ENCODE measurements at regions not wholly inside any gene's neighbourhood (a gene's known extent, or its start where the extent isn't known, plus 50 kb on each side); places are given as distances from the start of the nearest gene placed in this dataset.

DNA sequence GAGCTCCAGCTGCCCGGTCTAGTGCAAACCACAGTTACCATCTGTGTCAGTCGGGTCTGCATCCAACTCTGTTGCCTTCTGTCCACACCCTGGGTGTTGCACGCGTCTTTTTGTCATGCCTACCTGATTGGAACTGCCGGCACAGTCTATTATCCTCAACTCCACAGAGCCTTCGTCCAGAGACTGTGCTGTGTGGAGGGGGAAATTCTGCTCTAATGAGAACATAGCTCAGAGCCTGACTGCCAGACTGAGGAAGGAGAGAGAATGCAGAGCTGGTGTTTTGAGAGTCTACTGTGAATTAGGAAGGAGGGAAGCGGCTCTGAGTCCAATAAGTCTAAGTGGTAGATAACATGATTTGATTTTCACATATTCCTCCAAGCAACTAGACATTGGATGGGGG, 68.3 kb upstream of the GPR139 start:
- Histone ChIP-seq H3K36me3 (ENCODE audit: insufficient read depth, low read length) (no peaks in the 10 kb centered on the region), H4K20me1 (ENCODE audit: insufficient read depth, low read length) (no peaks in the 10 kb centered on the region), H3K79me2 (ENCODE audit: insufficient read depth, low read length) (no peaks in the 10 kb centered on the region), H3K27ac (ENCODE audit: low read length) (no peak overlapping the region), H3K27me3 (ENCODE audit: insufficient read depth, low read length, poor library complexity) (no peaks in the 10 kb centered on the region), H2AFZ (ENCODE audit: low read depth, low read length) (no peak overlapping the region), H3K4me2 (ENCODE audit: insufficient read depth, low read length) (no peak overlapping the region), H3K9me3 (ENCODE audit: insufficient read depth, low read length, severe bottlenecking) (no peaks in the 10 kb centered on the region), H3K4me1 (ENCODE audit: insufficient read depth, low read length) (no peaks in the 10 kb centered on the region), H3K9ac (ENCODE audit: low read depth, low read length) (no peak overlapping the region), H3K4me3 (ENCODE audit: low read depth in 1 of 2, low read length in 2 of 2) (no peak overlapping the region)
- ATAC-seq (ENCODE audit: insufficient read depth, low read depth) (no peak), DNase-seq (no peak)
- TF ChIP-seq, protein P1, sequence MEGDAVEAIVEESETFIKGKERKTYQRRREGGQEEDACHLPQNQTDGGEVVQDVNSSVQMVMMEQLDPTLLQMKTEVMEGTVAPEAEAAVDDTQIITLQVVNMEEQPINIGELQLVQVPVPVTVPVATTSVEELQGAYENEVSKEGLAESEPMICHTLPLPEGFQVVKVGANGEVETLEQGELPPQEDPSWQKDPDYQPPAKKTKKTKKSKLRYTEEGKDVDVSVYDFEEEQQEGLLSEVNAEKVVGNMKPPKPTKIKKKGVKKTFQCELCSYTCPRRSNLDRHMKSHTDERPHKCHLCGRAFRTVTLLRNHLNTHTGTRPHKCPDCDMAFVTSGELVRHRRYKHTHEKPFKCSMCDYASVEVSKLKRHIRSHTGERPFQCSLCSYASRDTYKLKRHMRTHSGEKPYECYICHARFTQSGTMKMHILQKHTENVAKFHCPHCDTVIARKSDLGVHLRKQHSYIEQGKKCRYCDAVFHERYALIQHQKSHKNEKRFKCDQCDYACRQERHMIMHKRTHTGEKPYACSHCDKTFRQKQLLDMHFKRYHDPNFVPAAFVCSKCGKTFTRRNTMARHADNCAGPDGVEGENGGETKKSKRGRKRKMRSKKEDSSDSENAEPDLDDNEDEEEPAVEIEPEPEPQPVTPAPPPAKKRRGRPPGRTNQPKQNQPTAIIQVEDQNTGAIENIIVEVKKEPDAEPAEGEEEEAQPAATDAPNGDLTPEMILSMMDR (IDR thresholded peaks at IDR 0.05; ENCODE audit: borderline replicate concordance, extremely low read depth, low read length, poor library complexity, severe bottlenecking): no peak
- no peak for TF ChIP-seq EZH2 (IDR thresholded peaks at IDR 0.05; ENCODE audit: borderline replicate concordance, low read depth, low read length, severe bottlenecking)

DNA sequence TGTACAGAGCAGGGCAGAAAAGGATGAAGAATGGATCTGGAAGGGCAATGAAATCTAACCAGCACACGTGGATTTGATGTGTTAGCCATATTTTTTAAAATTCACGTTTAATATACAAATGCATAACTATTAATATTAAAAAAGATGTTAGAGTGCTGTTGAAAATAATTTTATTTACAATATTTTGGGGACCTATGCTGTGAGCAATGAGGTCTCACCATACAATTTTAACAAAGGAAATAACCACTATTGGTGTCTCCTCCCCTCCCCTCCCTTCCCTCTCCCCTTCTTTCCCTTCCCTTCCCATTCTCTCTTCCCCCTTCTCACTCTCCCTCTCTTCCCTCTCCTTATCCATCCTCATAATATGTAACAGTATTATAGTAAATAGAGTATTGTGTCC, 64.2 kb upstream of the GPR139 start:
- H3K9ac ChIP-seq (ENCODE audit: low read depth, low read length): no peak overlapping the region
- no peaks in the 10 kb centered on the region for H3K36me3 ChIP-seq (ENCODE audit: insufficient read depth, low read length)
- no peaks in the 10 kb centered on the region for H3K9me3 ChIP-seq (ENCODE audit: insufficient read depth, low read length, severe bottlenecking)
- H3K79me2 ChIP-seq (ENCODE audit: insufficient read depth, low read length): no peaks in the 10 kb centered on the region
- H3K4me3 ChIP-seq (ENCODE audit: low read depth in 1 of 2, low read length in 2 of 2): no peak overlapping the region
- TF ChIP-seq, protein P1 (IDR thresholded peaks at IDR 0.05; ENCODE audit: borderline replicate concordance, extremely low read depth, low read length, poor library complexity, severe bottlenecking): no peak
- TF ChIP-seq EZH2 (IDR thresholded peaks at IDR 0.05; ENCODE audit: borderline replicate concordance, low read depth, low read length, severe bottlenecking): no peak
- H3K4me2 ChIP-seq (ENCODE audit: insufficient read depth, low read length): no peak overlapping the region
- no peak overlapping the region for H3K27ac ChIP-seq (ENCODE audit: low read length)
- no peaks in the 10 kb centered on the region for H4K20me1 ChIP-seq (ENCODE audit: insufficient read depth, low read length)
- no peak for DNase-seq
- no peaks in the 10 kb centered on the region for H3K4me1 ChIP-seq (ENCODE audit: insufficient read depth, low read length)
- no peak for ATAC-seq (ENCODE audit: insufficient read depth, low read depth)
- no peak overlapping the region for H2AFZ ChIP-seq (ENCODE audit: low read depth, low read length)
- H3K27me3 ChIP-seq (ENCODE audit: insufficient read depth, low read length, poor library complexity): no peaks in the 10 kb centered on the region

DNA sequence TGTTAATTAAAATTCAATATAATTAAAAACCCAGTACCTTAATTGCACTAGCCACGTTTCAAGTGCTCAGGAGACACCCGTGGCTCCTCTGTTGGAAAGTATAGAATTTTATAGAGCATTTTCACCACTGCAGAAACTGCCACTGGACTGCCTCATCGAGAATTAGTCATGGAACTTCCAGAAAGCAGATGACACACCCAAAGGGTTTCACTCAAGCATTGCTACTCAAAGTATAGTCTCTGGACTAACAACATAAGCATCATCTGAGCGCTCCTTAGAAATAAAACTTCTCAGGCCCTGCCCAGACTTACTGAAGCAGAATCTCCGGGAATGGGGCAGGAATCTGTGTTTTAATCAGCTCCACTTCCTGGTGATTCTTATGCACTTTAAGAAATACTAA, 63.5 kb upstream of the GPR139 start:
- H3K79me2 ChIP-seq (ENCODE audit: insufficient read depth, low read length): no peaks in the 10 kb centered on the region
- H3K9me3 ChIP-seq (ENCODE audit: insufficient read depth, low read length, severe bottlenecking): no peaks in the 10 kb centered on the region
- no peak overlapping the region for H3K4me3 ChIP-seq (ENCODE audit: low read depth in 1 of 2, low read length in 2 of 2)
- TF ChIP-seq EZH2 (IDR thresholded peaks at IDR 0.05; ENCODE audit: borderline replicate concordance, low read depth, low read length, severe bottlenecking): no peak
- TF ChIP-seq, protein P1 (IDR thresholded peaks at IDR 0.05; ENCODE audit: borderline replicate concordance, extremely low read depth, low read length, poor library complexity, severe bottlenecking): no peak
- H3K9ac ChIP-seq (ENCODE audit: low read depth, low read length): no peak overlapping the region
- DNase-seq: no peak
- ATAC-seq (ENCODE audit: insufficient read depth, low read depth): no peak
- H2AFZ ChIP-seq (ENCODE audit: low read depth, low read length): no peak overlapping the region
- H4K20me1 ChIP-seq (ENCODE audit: insufficient read depth, low read length): no peaks in the 10 kb centered on the region
- H3K4me2 ChIP-seq (ENCODE audit: insufficient read depth, low read length): no peak overlapping the region
- H3K36me3 ChIP-seq (ENCODE audit: insufficient read depth, low read length): no peaks in the 10 kb centered on the region
- no peaks in the 10 kb centered on the region for H3K27me3 ChIP-seq (ENCODE audit: insufficient read depth, low read length, poor library complexity)
- H3K4me1 ChIP-seq (ENCODE audit: insufficient read depth, low read length): no peaks in the 10 kb centered on the region
- no peak overlapping the region for H3K27ac ChIP-seq (ENCODE audit: low read length)

DNA sequence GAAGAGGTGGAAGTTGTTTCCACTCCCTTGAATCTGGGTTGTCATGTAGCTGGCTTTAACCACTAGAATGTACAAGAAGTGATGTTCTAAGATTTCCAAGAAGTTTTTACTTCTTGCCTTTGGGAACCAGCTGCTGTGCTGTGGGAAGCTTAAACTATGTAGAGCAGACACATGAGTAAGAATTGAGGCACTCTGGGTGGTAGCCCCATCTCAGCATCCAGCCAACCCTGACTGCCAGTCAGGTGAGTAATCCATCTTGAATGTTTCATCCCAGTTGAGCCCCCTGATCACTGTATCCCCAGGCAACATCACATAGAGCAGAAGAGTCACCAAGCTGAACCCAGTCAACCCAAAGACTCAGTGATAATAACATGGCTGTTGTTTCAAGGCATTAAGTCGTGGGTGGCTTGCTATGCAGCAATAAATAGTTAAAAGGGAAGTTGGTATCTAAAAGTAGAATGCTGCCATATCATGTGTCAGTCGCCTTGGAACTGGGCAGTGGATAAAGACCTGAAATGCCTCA, 62.8 kb upstream of the GPR139 start:
- no peaks in the 10 kb centered on the region for H3K9me3 ChIP-seq (ENCODE audit: insufficient read depth, low read length, severe bottlenecking)
- H4K20me1 ChIP-seq (ENCODE audit: insufficient read depth, low read length): no peaks in the 10 kb centered on the region
- no peak overlapping the region for H3K4me3 ChIP-seq (ENCODE audit: low read depth in 1 of 2, low read length in 2 of 2)
- TF ChIP-seq EZH2 (IDR thresholded peaks at IDR 0.05; ENCODE audit: borderline replicate concordance, low read depth, low read length, severe bottlenecking): no peak
- TF ChIP-seq, protein P1 (IDR thresholded peaks at IDR 0.05; ENCODE audit: borderline replicate concordance, extremely low read depth, low read length, poor library complexity, severe bottlenecking): no peak
- no peak overlapping the region for H3K4me2 ChIP-seq (ENCODE audit: insufficient read depth, low read length)
- H3K79me2 ChIP-seq (ENCODE audit: insufficient read depth, low read length): no peaks in the 10 kb centered on the region
- ATAC-seq (ENCODE audit: insufficient read depth, low read depth) (no peak), DNase-seq (no peak)
- no peak overlapping the region for H3K27ac ChIP-seq (ENCODE audit: low read length)
- H3K36me3 ChIP-seq (ENCODE audit: insufficient read depth, low read length): no peaks in the 10 kb centered on the region
- no peak overlapping the region for H2AFZ ChIP-seq (ENCODE audit: low read depth, low read length)
- no peak overlapping the region for H3K9ac ChIP-seq (ENCODE audit: low read depth, low read length)
- no peaks in the 10 kb centered on the region for H3K27me3 ChIP-seq (ENCODE audit: insufficient read depth, low read length, poor library complexity)
- no peaks in the 10 kb centered on the region for H3K4me1 ChIP-seq (ENCODE audit: insufficient read depth, low read length)
